ENCODE measurements at regions not wholly inside any gene's neighbourhood (a gene's known extent, or its start where the extent isn't known, plus 50 kb on each side); places are given as distances from the start of the nearest gene placed in this dataset.

DNA sequence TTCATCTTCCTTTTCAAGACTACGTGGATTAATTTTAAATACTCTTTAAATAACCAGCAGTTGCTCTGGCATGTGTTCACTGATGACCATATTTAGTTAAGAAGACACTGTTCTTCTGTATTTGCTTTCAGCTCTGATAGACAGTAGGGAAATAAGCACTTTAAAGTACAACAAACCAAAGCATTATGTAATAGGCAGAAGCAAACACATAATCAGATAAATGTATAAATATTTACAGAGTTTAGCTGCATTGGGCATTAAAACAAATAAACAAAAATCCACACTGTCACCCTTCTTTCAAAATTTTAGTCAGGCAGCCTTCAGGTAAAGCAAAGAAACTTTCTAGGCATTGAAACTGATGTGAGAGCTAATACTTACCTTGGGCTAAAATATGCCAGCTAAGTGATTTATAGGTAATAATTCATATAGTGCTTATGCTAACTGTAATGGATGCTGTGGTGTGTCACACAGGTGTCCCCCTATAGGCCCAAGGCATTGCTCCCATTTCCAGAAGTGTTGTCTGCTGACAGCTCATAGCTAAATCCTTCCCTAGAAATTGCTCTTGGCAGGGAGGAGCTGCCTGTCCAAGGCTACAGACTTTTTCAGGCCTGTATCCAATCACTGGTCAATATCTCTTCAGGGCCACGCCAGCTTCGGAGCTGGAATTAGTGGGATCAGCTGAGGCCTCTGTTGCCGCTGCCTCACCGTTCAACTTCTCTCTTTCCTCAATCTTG is 111.5 kb upstream of the CITED2 start:
- peak; percentile 32 for DNase-seq

DNA sequence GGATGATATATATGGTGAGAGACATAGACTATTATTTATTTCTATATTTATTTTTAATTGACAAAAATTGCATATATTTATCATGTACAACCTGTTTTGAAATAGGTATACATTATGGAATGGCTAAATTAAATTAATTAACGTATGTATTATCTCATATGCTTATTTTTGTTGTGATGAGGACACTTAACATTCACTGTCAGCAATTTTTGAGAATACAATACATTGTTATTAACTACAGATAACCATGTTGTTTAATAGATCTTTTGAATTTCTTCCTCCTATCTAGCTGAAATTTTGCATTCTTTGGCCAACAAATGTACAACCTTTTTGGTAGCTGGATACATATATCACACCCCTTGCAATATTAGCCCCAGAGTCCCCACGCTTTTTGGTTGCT is 110.7 kb upstream of the CITED2 start:
- no peak for DNase-seq

DNA sequence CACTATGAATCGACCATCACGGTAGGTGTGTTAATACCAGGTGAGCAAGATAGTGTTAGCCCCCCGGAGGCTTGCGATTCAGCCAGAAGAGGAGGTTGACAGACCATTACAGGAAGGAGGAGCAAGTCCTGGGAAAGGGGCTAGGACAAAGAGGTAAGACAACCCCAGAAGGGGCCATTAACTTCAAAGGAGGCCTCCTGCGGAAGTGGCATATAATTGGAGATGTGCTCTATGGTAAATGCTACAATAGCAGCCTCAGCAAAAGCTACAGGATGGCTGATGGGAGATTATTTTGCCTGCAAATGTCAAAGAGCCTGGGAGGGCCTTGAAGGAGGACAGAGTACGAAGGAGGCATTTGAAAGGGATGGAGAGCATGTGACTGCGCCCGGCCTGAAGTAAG is 108.6 kb upstream of the CITED2 start:
- no peak for DNase-seq

DNA sequence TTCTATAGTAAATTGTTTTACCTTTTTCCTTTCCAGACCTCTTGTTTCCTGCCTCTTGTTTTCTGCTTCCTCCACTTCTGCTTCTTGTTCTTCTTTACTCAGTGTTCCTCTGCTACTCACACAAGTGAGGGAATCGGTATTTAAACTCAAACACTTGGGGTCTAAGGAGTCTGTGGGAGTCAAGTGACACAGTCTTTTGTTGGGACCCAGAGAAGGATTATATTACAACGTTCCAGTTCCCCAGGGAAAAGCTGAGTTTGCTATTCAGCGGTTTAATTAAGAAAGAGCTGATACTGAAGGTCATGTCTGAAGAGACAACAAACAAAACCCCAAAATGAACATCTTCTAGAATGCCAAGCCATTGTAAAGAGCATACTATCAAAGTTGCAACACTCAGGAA is 107.8 kb upstream of the CITED2 start:
- DNase-seq: no peak

DNA sequence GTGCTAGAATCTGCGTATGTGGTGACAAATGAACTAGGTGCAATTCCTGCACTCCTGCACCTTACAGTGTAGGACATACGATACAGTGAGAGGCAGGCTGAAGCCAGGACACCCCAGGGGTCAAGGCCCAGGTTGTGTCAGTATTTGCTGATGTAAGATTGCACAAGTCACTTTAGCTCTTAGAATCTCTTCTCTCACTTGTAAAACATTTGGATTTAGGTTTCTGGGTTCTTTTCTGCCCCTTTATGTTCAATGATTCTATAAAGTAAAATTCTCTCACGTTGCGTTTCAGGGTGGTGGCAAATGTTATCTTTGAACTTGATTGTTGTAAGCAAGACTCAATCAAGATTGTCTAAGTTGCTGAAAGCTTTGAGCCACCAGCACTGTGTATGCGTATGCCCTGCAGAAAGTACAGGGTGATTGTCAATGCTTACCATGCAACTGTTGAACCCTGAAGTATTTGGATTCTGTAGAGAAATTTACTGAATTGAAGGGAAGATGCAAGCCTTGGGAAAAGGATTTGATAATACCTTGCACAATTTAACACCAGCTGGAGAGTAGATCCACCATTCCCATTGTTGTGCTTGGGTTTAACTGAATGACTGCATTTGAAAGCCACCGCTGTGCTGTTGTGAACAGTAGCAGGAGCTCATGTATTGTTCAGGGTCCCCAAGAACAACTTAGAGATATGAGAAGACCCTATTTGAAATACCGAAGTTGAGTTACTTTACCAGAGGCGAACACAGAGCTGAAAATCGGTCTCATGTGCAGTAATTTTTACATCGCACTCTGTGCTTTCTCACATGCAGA is 106.1 kb upstream of the CITED2 start:
- no peak for DNase-seq

DNA sequence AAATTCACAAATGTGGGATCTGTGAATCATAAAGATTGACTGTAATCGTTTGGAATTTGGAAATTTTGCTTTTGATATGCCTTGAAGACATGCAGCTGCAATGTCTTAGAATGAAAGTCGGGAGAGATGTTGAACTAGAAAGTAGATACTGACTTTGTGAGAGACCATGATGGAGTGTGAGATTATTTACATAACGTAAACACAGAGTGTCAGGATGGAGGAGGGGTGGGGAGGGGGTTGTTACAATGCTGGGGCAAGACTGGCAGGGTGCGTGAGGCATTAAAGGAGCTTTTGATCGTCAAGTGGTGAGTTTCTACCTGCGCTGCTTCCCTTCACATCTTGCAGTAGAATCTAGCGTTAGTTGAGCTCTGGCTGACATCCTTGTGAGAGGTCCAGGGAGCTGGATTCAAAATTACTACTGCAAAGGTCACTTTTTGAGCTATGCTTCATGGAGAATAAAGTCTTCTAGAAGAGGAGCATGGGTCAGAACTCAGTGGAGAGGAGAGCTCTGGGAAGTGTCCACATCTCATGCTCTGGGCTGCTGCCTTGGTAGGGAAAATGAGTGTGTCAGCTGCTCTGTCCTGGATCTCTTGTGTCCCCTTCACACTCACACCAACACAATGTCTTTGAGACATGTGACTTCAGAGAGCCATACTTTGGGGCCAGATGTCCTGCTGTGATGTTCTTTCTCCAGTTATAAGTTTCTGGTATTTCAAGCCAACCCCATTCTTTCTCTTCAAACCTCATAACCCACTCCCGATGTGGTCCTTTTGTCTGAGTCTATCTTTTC is 105.2 kb upstream of the CITED2 start:
- no peak for DNase-seq

DNA sequence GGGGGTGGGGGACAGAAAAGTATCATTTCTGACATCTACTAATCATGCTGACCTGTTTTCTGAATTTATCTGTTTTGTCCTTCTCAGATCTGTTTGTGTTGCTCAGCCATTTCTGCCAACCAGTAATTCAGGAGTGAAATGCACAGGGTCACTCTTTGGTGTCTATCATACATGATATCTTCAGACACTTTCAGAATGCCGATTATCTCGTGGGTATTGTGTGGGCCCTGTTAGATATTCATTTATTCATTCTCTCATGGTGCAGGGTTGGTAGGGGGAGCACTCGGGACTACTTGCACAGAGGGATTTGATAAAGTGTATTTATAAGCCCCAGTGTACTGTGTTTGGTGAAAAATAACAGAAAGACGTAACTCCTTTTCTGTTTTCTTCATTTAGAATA is 101.2 kb upstream of the CITED2 start:
- DNase-seq: no peak

DNA sequence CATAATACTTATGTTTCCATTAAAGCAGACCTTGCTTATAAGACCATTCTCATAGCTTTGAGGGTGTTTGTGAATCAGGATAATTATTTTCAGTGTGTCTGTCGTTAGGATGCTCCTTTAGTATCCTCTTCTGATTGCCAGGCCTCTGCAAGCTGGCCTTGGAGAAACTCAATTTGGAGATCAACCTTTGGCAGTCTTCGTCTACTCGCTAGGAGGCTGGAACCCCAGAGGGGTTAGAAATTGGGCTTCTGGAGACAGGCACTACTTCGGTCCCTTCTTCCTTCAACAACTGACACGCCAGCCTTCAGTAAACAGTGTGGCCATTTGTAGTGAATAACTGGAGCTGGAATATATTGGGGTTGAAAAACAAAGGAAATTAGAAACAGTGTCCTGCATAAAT is 100.8 kb upstream of the CITED2 start:
- peak; percentile 22 for DNase-seq

DNA sequence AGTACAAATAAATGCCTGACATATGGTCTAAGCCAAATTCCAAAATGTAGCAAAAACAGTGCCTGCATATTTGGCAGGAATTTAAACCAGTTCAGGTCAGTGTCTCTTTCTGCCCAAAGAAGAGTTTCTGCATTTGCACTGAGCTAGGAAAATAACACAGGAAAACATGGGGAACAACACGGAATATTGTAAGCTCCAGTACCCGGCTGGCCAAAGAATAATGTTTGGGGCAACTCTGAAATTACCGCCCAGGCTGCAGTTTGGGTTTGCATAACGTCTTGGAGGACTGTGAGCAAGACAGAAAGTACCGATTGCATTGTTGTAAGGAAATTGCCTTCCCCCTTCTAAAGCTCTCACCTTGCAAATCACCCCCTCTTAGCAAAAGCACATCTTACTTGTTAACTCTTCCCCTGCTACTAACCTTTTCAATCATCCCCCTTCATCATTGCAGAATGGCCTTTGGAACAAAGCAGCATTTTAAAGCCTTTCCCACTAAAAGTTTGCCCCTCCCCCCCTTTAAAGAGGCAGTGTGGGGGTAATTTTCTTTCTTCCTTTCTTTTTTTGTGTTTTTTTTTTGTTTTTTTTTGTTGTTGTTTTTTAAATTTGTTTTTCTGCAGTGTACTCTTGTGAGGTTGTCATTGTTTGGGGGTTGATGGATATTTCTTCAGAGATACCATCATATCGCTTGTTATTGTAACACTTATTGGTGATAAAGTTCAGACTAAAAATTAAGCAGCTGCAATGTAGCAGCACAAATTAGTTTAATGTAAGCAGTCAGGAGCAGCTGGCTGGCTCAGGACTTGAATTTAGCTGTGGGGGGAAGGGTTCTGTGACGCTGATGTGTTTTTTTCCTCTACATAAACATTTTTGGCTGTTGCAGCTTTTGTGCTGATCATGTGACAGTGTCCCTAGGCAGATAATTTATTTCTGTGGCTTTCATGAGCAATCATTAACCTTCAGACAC is 100.0 kb upstream of the CITED2 start:
- DNase-seq: peak; percentile 93

DNA sequence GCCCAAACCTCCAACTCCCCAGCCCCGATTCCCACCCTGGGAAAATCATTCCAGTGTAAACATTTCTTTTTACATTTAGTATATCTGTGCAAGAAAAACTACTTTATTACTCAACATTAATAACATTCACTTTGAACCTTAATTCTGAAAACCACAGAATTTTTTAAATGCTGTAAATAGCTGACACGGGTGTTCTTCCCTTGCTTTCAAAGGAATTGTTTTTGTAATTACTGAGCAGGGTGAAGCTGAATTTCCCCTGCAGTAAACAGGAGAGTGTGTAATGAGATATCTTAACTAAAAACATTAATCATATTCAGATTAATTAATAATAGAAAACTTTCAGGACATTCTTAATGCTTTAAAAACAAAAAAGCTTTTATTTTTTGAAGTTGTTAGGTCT is 99.3 kb upstream of the CITED2 start:
- peak; percentile 10 for DNase-seq

DNA sequence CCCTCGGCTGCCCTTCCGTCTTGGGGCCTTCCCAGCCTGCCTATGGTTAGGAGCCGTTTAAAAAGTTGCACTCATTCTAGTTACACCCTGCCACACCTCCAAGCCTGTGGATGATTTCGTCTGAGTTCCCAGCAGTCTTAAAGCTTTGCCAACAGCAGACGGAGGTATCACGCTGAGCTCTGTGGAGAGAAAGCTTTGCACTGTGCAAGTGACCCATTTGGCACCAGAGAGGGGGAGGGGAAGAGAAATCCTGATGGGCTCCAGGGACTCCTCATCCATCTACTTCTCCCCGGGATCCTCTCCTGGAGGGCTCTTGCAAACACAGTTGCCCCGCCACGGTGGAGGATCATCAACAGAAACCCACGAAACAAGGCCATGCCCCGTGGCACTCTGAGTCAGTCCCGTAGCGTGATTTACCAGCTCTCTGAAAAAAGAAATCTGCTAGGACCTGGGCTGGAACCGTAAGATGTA is 98.8 kb upstream of the CITED2 start:
- DNase-seq: peak; percentile 67

DNA sequence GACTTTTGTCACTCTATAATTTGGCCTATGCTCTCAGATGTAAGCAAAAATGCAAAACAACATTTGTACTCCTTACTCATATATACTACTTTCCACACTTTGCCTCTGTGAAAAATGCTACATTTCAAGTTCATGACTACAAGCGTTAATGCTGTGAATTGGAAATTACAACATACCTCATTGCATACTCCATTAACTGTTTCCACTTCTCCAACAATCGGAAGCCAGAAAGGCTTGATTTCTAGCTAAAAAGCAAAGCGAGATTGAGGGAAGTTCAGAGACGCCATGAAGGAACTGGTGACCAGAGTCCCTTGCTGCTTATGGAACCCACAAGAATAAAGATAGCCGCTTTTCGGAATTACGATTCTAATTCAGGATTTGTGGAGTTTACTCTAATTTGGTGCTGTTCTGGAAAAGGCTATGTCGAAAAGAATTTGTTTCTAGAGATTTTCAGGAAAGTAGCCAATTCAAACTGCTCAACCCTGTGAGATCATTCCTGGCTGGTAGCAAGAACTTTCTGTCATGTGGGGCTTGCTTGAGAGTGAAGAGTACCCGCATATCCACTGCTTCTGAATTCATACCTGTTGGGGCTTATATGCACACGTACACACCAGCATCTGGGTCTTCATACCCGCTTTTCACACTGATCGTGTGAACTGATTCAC is 98.0 kb upstream of the CITED2 start:
- peak; percentile 61 for DNase-seq

DNA sequence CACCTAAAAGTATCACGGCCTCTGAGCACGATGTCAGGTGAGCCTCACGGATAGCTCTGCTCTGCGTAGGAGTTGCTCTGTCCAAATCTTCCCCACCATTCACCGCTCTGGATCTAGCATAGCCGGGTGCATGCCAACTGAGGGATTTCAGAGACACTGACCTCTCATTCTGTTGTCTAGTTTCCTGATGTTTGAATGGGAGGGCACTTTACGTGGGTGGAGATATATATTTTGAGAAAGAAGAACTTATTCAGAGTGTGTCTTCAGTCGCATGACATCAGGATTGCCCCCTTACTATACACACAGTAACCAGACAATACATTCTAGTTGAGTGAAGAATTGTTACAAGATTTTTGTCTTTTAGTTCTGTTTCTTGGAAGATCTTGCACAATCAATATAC is 96.5 kb upstream of the CITED2 start:
- DNase-seq: no peak

DNA sequence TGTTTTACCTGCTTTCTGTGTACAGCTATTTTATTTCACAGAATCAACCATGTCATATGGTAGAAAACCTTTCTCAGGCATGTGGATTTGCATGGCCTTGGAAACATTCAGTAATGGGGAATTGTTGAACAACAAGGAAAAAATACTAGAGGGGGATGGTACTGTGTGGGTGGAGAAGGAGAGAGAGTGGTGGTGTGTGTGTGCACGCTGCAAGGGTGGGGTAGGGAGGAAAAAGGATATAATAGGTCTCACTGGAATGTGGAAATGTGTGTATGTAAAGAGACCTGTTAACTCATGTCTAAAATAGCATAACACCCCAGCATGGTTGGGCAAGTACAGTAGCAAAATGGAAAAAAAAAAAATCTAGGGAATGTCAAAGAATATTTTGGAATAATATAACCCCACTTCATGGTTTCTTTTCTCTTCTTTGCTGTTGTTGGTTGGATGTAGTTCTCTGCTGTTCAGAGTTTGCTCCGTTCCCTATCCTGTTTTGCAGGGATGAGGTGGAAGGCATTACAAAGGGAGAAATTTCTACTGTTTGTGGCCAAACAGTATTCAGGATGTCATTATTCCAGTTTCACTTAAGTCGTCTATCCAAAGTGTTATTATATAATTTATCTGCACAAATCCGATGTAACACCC is 93.9 kb upstream of the CITED2 start:
- peak; percentile 31 for DNase-seq

DNA sequence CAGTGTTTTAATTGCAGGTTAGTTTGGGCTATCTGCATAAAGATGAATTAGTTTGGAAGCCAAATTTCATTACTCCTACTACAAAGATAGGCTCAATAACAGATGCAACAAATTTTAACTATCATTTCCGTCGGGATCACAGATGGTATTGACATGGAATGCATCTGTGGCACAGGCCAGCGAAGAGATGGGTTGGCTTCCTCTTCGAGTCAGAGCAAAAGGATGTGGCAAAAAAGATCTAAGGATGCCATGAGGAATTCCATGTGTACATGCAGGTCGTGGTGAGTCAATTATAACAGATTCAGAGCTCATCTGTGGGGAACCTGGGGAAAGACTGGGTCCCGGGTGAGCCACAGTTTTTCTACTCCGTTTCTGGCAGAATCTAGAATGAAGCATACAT is 83.0 kb upstream of the CITED2 start:
- DNase-seq: no peak

DNA sequence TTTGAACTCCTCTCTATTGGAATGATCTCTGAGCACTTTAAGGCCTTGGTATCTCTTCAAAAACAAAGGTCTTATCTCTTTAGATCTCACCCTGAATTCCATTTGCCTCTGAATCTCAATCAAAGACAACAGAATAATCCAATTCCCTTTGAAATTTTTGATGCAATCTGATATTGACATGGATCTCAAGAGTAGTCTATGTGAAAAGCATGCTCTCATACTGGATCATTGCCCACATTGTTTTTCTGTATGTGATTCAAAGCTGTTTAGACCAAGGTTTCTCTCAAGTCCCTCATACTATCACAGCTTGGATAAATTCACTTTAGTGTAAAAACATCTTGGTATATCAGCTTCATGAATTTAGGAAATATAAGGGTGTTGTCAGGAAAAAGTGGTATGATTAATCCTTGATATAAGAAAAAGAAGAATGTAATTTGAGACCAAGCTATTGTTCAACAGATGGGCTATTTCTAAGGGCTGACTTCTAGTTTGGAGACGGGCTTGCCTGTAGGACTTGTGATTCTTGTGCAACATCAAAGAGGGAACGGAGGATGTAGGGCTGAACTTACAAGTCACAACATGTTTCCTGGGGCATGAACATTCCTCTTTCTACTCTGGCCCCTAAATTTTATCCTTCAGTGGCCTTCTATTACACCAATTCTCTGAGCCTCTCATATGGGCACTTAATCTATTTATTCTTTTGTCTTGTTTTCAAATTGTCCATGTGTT is 77.9 kb upstream of the CITED2 start:
- DNase-seq: no peak

DNA sequence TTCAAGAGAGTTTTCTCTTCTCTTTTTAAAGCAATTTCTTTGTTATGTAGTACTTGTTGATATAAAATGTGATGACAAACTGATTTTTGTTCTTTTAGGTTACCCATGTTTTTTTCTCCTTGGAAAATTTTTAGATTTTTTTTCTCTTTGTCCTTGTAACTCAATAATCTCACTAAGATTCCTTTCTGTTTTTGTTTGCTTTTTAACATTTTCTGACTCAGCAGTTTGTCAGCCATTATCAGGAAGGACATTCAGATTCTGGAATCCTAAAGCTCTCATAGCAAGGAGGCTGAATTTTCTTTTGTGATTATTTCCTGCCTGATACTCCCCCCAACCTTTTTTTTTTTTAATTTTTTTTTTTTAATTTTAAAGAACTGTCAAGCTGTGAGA is 75.2 kb upstream of the CITED2 start:
- DNase-seq: no peak

DNA sequence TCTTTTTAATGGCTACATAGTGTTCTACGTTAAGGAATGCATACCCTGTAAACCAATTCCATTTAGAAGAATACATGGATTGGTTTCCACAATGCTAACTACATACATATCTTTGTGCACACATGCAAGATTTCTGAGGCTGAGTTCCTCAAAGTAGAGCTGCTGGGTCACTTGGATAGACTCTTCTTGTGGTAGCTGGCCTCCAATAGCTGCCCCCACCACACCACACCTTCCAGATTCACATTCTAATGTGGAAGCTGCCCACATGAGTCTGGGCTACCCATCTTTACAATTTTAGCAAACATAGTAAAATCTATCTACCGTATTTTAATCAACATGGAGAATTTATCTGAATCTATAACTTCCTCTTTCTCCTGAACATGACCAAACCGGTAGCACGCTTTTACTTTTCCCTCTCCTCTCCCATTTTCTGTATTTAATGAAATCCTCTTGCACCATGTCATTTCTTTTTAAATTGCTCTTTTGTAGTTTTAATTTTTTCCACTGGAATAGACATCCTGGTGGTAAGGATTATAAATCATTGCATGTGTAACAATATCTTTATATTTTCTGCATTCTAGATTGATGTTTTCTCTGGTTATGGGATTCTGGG is 74.7 kb upstream of the CITED2 start:
- DNase-seq: no peak

DNA sequence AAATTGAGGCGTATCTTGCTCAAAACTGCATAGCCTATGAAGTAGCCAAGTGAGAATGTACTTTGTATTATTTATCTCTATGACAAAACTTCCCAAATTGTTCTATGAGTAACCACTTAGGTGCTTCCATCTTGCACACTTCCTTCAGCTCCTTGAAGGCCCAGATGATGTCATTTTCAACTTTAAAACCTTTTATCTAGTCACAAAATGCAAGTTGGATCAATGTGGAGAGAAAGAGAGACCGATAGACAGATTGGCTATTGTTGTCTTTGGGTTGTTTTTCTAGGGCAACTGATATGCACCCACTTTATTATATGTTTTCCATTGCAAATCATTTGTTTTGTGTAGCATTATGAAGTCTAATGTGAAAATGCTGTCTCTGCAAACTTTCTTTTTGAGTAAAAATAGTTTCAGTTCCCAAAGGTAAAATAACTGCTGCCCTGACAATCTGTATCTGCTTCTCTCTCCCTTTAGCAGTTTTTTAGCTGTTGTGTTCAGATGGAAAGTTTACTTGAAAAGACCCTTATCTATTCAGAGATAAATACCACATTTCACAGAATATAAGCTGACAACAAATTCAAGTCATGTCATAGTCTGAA is 73.7 kb upstream of the CITED2 start:
- no peak for DNase-seq

All from tongue (tissue), 1 donor.